Gastroesophageal sphincter (tissue), 4 donors: ENCODE measurements at regions not wholly inside any gene's neighbourhood (a gene's known extent, or its start where the extent isn't known, plus 50 kb on each side); places are given as distances from the start of the nearest gene placed in this dataset.
"Not testable (repeated sequence)": the region's sequence is repeated elsewhere in the genome, so short reads cannot be mapped to it uniquely, and the experiment has no call there.

ENCODE experiments used
- ATAC-seq: fragments of 150-250 bp; one replicate; pipeline ENCODE4 v1.9.1; 2016; ENCODE audit warnings: mild to moderate bottlenecking, moderate library complexity
- H3K27ac ChIP-seq, 4 donors: fragments of 200-600 bp; sonication (generic) in 3 of 4; 1 replicate in 3 of 4; 2 replicates in 1 of 4; pipeline ENCODE4 v1.5.1; 2016 to 2019
- H3K27me3 ChIP-seq: fragments of 200-600 bp; sonication (generic); one replicate; pipeline ENCODE4 v1.5.1; 2019
- H3K36me3 ChIP-seq, 2 donors: fragments of 200-600 bp; sonication (generic); one replicate each; pipeline ENCODE4 v1.5.1; 2019; ENCODE audit warnings: control low read depth in 1 of 2
- H3K4me1 ChIP-seq, 3 donors: fragments of 200-600 bp; sonication (generic); 1 replicate in 2 of 3; 2 replicates in 1 of 3; pipeline ENCODE4 v1.5.1; 2016 to 2019; ENCODE audit warnings: control low read depth in 2 of 3
- H3K4me3 ChIP-seq, 2 donors: fragments of 200-600 bp; sonication (generic); one replicate each; pipeline ENCODE4 v1.5.1; 2019; ENCODE audit warnings: mild to moderate bottlenecking in 1 of 2, moderate library complexity in 1 of 2
- H3K9me3 ChIP-seq, 3 donors: fragments of 200-600 bp; sonication (generic); one replicate each; pipeline ENCODE4 v1.5.1; 2017 to 2019; ENCODE audit warnings: control low read depth in 2 of 3
- CTCF ChIP-seq, 4 experiments: fragments of 200-600 bp in 2 of 4; fragments of 450-650 bp in 2 of 4; sonication (generic) in 1 of 4; IDR thresholded peaks; one replicate each; pipeline ENCODE4 v1.5.1; 2017 to 2019; ENCODE audit warnings: antibody characterized with exemption in 4 of 4, mild to moderate bottlenecking in 2 of 4, moderate library complexity in 2 of 4
- EP300 ChIP-seq: sonication (generic); formaldehyde crosslinking; IDR thresholded peaks from one replicate; pipeline ENCODE4 v1.6.1; 2017; ENCODE audit warnings: antibody characterized with exemption, mild to moderate bottlenecking
- POLR2A ChIP-seq, 2 donors: fragments of 450-650 bp; IDR thresholded peaks; one replicate each; pipeline ENCODE4 v1.6.1; 2017; ENCODE audit warnings: antibody characterized with exemption in 2 of 2, mild to moderate bottlenecking in 2 of 2, moderate library complexity in 1 of 2
- POLR2AphosphoS5 ChIP-seq: sonication (generic); formaldehyde crosslinking; IDR thresholded peaks from one replicate; pipeline ENCODE4 v1.6.1; 2017; ENCODE audit warnings: antibody characterized with exemption
- WGBS, 2 donors: methylation state at CpG; one replicate each; pipeline ENCODE4 v1.1.5; 2018; ENCODE audit warnings: low coverage in 1 of 2; 5-methylcytosine and 5-hydroxymethylcytosine counted together

GRCh38 chr12:3421191-3421978, 69.6 kb upstream of the PRMT8 start:
- ATAC-seq: no peak
- Histone ChIP-seq H3K27ac (no peak overlapping the region), H3K36me3 (no peaks in the 10 kb centered on the region), H3K9me3 (peaks cover 0 to 4% (median 0%) of the 10 kb centered on the region in 3 donors), H3K4me3 (no peak overlapping the region), H3K27me3 (peaks cover 46% of the 10 kb centered on the region), H3K4me1 (no peaks in the 10 kb centered on the region)
- WGBS, 2 donors: 19 to 29% methylated on average over 4 to 10 of the region's 13 CpGs
- TF ChIP-seq CTCF (IDR thresholded peaks at IDR 0.05) (no peak), EP300 (no peak), POLR2AphosphoS5 (no peak), POLR2A (IDR thresholded peaks at IDR 0.05) (no peak)

GRCh38 chr12:3424796-3425195, 66.2 kb upstream of the PRMT8 start:
- H3K27me3 ChIP-seq: peaks cover 56% of the 10 kb centered on the region
- H3K36me3 ChIP-seq, H3K4me3 ChIP-seq, H3K27ac ChIP-seq, H3K4me1 ChIP-seq, ATAC-seq, H3K9me3 ChIP-seq: not testable (repeated sequence)
- WGBS, 2 donors: 42 to 75% methylated on average over 2 to 4 of the region's 7 CpGs

GRCh38 chr12:3427956-3428355, 63.0 kb upstream of the PRMT8 start:
- peaks cover 35% of the 10 kb centered on the region for H3K27me3 ChIP-seq
- ATAC-seq: no peak
- H3K27ac ChIP-seq: no peak overlapping the region
- no peaks in the 10 kb centered on the region for H3K36me3 ChIP-seq
- 60 to 61% methylated on average over 2 of the region's 2 CpGs for WGBS, 2 donors
- no peak overlapping the region for H3K4me3 ChIP-seq
- peaks cover 0 to 4% (median 0%) of the 10 kb centered on the region in 3 donors for H3K9me3 ChIP-seq
- no peaks in the 10 kb centered on the region for H3K4me1 ChIP-seq
- TF ChIP-seq EP300 (no peak), CTCF (IDR thresholded peaks at IDR 0.05) (no peak), POLR2AphosphoS5 (no peak), POLR2A (IDR thresholded peaks at IDR 0.05) (no peak)

GRCh38 chr12:3428631-3429030, 62.4 kb upstream of the PRMT8 start:
- ATAC-seq: no peak
- H3K9me3 ChIP-seq: no peaks in the 10 kb centered on the region
- peaks cover 29% of the 10 kb centered on the region for H3K27me3 ChIP-seq
- H3K27ac ChIP-seq: no peak overlapping the region
- no peak overlapping the region for H3K4me3 ChIP-seq
- no peaks in the 10 kb centered on the region for H3K36me3 ChIP-seq
- WGBS, 2 donors: 95% methylated on average over 2 of the region's 2 CpGs; no CpG with 5 or more reads in 1 of the 2 donors
- H3K4me1 ChIP-seq: no peaks in the 10 kb centered on the region
- TF ChIP-seq CTCF (IDR thresholded peaks at IDR 0.05) (no peak), POLR2AphosphoS5 (no peak), EP300 (no peak), POLR2A (IDR thresholded peaks at IDR 0.05) (no peak)

GRCh38 chr12:3429523-3429922, 61.5 kb upstream of the PRMT8 start:
- H3K36me3 ChIP-seq, ATAC-seq, H3K9me3 ChIP-seq, H3K4me1 ChIP-seq, H3K4me3 ChIP-seq, H3K27ac ChIP-seq: not testable (repeated sequence)
- H3K27me3 ChIP-seq: peaks cover 27% of the 10 kb centered on the region
- 94% methylated on average over 3 of the region's 5 CpGs; no CpG with 5 or more reads in 1 of the 2 donors for WGBS, 2 donors

GRCh38 chr12:3431686-3432085, 59.3 kb upstream of the PRMT8 start:
- no peaks in the 10 kb centered on the region for H3K4me1 ChIP-seq
- H3K9me3 ChIP-seq: no peaks in the 10 kb centered on the region
- peaks cover 23% of the 10 kb centered on the region for H3K27me3 ChIP-seq
- WGBS, 2 donors: 86 to 93% methylated on average over 3 to 4 of the region's 4 CpGs
- no peak for TF ChIP-seq EP300
- no peak for TF ChIP-seq CTCF (IDR thresholded peaks at IDR 0.05)
- TF ChIP-seq POLR2AphosphoS5: no peak
- TF ChIP-seq POLR2A (IDR thresholded peaks at IDR 0.05): no peak
- no peak overlapping the region for H3K4me3 ChIP-seq
- no peak for ATAC-seq
- no peaks in the 10 kb centered on the region for H3K36me3 ChIP-seq
- no peak overlapping the region for H3K27ac ChIP-seq
